Islet of Langerhans (tissue), 1 donor: ENCODE measurements at regions not wholly inside any gene's neighbourhood (a gene's known extent, or its start where the extent isn't known, plus 50 kb on each side); places are given as distances from the start of the nearest gene placed in this dataset.
"Not testable (repeated sequence)": the region's sequence is repeated elsewhere in the genome, so short reads cannot be mapped to it uniquely, and the experiment has no call there.

ENCODE experiments used
- FAIRE-seq: peaks from one replicate; lab custom pipeline; 2011; peaks lifted over from hg19 to GRCh38; lab: Jason Lieb, UNC

DNA sequence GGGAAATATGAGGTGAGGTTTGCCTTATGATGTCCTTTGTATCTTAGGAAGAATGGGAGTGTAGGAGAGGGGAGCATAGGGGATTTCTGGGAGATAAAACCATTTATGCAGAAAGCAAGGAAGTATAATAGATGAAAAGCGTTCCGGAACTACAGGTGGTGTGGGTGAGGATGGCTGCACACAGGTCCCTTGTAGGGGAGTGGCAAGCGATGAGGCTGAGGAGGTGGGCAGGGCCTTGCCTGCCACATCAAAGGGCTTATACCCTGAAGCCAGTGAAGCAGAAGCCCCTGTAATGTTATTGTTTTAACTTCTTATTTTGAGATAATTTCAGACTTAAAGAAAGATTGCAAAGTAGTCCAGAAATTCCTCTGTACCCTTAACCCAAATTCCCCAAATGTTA is 107.3 kb upstream of the IKBKE start:
- FAIRE-seq: not testable (repeated sequence)

DNA sequence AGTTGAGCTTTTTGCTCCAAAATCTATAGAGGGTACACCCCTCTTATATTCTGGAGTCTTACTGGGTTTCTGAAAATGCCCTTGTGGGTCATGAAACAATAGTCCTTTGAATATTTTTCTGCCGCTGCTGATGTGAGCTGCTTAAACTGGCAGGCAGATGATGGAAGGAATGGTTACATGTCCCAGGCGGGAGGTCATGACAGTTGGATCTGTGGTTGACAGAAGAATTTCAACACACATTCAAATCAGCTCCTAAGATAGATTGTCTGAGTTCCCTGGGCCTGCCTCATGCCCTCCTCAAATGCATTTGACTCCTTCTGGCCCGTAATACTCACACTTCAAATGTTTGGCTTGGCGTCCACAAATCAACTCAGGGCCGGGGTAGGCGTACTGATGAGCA is 105.0 kb upstream of the IKBKE start:
- FAIRE-seq: not testable (repeated sequence)

DNA sequence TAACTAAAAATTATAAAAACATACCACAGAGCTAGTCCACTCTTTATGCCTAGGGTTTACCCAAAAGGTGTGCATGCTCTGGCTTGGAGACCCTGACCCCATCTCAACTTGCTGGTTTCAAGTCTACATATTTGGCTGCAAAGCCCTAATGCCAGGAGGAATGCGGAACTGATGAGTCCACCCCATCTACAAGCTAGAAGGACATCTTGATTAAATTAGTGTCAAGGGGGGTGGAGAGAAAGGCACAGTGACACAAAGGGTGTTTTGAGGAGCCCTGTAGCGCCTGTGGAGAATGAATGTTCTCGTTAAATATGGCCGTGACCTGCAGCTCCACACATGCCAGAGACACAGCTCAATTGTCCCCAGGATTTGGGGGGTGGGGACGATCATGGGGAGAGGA is 104.1 kb upstream of the IKBKE start:
- not testable (repeated sequence) for FAIRE-seq

DNA sequence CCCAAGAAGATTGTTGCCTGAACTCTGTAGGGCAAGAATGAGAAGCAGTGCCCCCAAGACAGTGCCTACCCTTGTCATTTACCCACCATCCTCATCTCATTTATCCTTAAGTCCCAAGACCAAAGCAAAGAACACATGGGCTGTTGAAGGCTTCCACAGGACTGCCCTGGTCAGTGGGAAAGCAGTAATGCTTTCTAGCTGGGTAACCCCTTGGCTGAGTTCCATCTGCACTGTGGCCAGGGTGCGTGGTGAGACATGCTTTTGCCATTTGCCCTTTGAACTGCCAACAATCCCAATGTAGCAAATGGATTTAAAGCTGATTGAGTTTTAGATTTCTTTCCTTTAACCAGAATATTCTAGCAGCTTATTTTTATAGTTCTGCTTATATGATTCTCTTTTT is 103.5 kb upstream of the IKBKE start:
- not testable (repeated sequence) for FAIRE-seq

DNA sequence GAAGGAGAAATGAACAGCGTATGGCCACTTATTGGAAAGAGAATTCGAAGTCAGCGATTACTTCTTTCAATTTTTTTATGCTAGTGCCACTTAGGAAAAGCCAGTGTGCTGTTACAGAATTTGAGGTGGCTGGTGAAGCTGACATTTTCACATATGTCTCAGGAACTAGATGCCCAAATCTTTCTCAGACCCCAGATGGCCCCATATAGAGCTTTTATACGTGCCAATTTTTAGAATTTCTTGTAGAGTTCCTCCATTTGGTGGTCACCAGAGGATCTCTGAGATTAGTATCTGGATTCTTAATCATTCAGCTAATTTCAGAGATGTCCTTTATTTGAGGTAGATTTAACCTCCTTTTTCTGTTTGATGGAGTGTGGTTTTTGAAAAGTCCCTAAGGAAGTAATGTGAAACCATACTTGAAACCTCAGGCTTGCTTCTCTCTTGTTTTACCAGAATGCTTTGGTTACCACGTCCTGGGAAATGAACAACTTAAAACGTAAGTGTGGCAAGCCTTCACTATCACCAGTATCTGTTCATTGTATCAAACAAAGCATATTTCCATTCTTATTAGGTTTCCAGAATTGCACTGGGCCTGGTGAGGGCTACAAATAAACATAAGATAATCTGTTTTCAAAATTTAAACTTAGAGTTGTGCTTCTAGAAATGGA is 102.2 kb upstream of the IKBKE start:
- not testable (repeated sequence) for FAIRE-seq

DNA sequence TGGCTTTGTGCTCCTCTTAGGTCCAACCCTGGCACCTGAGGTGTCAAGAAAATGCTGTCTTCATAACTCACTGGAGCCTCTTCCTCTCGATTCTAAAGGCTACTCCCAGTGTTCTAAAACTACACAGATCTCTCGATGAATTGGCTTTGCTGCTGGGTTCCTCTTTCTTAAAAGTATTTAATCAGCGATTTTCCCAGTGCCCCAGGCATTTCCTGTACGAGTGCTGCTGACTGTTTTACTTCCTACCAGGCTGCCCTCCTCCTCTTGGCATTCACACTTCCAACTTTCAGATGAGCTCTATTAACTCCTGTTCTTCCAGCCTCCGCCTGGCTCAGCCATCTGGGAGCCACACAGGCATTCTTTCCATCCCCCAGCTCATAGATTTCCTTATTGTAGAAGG is 95.6 kb upstream of the IKBKE start:
- not testable (repeated sequence) for FAIRE-seq

DNA sequence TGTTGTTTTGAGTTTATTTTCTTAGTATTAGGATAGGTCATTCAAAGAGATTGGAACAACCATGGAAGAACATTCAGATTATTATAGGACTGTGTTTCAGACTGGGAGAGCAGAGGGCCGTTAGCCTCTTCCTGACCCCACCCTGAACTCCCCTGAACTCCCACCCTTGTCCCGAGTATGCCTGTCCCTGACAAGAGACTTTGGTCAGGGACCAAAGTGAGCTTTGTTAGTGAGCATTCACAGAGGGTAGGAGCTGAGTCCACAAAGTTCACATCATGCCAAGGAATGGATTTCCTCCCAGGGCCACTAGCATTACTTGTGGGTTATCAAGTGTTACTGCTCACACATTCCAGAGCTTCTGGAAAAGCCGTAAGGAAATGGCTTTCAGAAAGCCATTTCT is 94.7 kb upstream of the IKBKE start:
- not testable (repeated sequence) for FAIRE-seq

DNA sequence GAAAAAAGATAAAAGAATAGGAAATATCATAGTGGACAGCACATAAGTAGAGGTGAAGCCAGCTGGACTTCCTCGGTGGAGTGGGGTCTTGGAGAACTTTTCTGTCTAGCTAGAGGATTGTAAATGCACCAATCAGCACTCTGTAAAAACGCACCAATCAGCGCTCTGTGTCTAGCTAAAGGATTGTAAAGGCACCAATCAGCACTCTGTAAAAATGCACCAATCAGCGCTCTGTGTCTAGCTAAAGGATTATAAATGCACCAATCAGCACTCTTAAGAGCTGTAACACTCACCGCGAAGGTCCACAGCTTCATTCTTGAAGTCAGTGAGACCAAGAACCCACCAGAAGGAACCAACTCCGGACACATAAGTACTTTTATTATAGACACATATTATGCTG is 91.8 kb upstream of the IKBKE start:
- not testable (repeated sequence) for FAIRE-seq

DNA sequence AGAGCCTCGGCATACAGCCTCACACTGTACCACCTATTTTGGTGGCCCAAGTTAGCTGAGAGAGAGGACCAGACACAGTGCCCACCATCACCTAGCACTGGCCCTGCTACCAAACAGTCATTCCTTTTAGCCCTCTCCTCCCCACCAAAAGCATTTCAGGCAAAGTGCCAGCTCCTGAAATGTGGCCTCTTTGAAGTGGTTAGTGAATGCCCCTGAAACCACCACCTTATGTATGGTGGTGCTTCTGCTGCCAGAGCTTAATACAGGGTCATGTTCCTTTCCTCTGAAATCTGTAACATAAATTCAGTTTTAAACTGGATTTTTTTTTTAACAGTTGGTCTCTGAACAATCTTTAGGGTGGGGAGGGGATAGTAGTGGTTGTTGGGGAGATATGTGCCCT is 91.0 kb upstream of the IKBKE start:
- not testable (repeated sequence) for FAIRE-seq

DNA sequence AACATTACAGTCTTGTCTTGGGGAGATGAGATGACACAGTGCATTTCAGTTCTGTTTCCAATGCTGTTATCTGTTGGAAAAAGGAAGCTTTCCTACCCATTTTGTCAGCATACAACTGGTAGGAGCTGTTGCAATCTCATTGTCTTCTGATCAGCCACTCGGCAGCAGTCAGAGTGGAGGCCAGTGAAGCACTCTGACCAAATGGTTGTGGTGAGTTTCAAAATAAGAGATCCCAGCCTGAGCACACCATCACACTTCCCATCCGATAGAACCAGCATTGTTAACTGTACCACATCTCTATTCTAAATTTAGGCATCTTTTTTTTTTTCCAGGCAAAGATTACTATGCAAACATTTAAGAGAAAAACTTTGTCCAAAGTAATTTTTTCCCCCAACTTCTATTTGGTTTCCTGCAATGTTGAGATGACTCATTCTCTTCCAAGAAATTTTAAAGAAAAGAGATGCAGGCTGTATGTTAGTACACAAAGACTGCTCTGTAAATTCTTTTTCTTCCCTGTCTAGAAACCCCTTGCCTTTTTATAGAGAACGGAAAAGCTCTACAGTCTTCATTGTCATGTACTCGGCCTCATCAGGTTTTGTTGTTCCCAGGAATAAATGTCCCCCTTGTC is 90.0 kb upstream of the IKBKE start:
- FAIRE-seq: not testable (repeated sequence)

DNA sequence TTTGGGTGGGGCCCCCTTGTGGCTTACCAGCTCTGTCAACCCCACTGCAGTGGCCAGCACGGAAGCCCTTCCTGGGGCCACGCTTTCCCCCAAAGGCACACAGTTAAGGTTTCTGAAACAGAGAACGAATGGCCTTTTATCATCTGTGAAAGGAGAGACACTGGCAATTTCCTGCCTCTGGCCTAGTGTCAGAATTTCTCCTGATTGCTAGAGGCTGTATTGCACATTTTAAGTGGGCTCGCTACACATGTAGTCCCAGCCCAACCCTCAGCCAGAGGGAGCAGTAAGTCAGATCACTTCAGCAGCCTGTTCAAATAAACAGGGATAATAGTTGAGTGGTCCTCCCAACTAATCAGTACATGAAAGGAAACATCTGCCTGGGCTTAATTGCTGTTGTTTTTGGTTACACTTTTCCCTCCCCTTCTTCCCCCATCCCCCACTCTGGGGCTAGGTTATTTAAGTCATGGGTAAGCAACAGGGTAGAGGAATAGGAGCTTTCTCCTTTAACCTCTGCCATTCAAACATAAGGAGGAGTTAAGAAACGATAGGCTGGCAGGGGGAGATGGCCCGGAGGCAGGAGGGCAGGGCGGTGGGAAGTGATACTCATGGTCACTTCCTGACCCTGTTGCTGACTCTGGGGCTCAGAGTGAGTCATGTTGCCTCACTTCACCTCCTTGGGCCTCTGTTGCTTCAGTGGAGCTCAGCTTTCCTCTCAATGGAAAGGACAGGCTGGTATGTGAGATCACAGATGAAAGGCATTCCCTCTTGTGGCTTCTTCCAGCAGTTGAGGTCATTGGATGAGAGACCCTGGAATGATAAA is 89.3 kb upstream of the IKBKE start:
- FAIRE-seq: not testable (repeated sequence)

DNA sequence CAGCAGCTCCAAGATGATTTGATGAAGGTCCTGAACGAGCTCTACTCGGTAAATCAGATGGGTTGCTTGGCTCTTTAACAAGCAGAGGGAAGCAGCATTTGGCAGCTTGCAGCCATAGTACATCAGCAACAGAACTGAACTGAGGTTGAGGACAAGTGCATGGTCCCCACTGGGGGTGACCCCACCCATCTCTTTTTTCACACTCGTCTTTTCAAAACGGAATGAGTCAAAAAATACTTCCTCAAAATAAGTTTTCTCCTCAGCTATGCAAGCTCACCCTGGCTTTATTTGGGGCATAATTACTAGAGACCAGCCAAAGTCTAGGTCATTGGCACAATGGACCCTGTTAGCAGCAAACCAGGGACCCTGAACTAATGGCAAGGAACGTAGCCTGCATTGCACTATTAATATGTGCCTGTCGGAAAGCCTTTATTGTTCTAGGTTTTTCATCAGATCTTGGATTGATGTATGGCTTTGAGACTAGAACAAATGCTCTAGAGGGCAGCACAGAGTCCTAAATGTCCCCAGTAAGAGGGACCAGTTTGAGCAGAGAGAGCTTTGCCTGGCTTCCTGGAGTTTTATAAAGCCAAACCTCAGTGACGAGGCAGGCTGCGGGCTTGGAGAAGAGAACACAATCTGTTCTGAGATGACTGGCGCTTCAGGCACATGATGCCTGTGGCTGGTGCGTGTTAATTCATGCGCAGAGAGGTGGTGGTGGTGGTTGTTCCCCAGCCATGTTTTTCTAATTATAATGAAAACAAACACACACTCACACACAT is 86.1 kb upstream of the IKBKE start:
- not testable (repeated sequence) for FAIRE-seq

DNA sequence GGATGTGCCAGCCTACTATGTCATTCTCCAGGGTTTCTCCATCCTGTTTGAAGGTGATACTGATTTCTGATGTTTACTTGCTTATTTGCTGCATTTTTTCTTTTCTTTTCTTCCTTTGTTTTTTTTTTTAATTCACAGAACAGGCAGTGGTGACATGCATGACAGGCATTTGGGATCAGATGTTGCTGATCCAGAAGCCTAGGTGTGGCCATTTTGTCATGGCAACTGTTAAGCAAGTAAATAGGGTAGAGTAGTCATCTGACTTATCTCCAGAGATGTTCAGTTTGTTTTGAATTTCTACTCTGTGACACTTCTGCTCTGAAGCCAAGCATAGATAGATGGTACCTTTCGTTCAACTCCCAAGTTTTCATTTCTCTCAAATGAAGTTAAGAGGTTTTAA is 85.4 kb upstream of the IKBKE start:
- not testable (repeated sequence) for FAIRE-seq

DNA sequence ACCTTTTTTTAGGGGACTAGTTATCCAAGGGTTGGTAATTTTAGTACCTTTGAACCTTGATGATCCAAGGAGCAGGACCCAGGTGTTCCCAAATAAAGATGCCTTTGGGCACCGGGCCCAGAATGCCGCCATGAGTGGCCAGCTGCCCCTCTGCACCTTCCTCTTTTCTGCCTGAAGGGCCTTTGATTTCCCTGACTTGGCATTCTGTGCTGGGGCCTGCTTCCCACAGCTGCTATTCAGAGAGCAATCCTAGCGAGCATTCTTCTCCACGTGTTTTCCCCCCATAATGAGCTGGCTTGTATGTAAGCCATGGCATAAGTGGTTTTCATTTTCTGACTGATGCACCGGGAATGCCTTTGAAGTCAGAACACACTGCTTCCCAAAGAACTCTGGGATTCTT is 82.6 kb upstream of the IKBKE start:
- FAIRE-seq: not testable (repeated sequence)

DNA sequence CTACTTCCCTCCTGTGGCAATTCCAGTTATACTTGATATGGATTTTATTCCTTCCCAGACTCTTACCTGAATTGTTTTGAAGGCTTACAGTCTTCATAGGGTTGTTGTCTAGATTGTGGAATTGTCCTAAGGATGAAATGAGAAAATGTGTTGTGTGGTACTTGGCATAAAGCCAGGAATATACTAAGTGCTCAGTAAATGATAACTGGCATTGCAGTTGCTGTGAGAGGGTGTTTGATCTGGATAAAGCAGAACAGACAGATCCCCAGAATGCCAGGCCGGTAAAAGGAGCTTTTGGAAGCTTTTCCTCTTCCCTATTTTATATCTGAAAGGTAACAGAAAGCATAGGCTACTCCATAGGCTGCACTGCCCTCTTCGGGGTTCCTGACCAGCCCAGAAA is 78.4 kb upstream of the IKBKE start:
- FAIRE-seq: not testable (repeated sequence)

DNA sequence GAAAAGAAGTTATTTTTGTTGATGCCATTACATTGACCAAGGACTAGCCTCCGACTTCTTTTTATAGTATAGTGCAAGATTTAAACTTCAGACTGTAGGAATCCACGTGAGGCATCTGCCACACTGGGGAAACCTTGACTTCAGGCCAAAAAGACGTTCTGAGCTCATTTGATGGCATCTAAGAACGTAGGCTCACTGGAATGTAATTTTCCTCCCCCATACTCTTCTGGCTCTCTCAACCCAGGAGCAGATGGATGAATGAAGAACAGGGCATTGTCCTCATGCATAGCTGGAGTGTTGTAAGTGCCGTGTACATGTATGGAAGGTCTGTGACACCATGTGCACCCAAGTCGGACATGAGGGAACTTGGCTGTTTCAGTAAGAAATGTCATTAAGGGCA is 72.8 kb upstream of the IKBKE start:
- not testable (repeated sequence) for FAIRE-seq

DNA sequence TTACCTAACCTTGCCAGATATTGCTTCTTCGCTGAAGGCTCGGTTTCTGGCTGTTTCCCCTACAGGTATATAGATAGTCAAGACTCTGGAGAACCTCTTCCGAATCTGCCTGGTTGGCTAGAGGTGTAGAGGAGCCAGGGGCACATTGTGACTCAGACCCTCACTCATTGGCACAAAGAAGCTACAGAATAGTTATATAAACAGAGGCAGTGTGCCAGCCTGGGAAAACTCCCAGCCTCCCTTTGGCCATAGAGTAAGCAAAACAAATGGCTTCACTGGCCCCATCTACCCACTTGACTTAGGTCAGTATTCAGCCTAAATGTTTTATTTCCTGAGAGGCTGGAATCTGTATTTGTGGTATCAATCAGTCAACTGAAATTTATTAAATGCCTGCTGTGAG is 72.0 kb upstream of the IKBKE start:
- FAIRE-seq: not testable (repeated sequence)

DNA sequence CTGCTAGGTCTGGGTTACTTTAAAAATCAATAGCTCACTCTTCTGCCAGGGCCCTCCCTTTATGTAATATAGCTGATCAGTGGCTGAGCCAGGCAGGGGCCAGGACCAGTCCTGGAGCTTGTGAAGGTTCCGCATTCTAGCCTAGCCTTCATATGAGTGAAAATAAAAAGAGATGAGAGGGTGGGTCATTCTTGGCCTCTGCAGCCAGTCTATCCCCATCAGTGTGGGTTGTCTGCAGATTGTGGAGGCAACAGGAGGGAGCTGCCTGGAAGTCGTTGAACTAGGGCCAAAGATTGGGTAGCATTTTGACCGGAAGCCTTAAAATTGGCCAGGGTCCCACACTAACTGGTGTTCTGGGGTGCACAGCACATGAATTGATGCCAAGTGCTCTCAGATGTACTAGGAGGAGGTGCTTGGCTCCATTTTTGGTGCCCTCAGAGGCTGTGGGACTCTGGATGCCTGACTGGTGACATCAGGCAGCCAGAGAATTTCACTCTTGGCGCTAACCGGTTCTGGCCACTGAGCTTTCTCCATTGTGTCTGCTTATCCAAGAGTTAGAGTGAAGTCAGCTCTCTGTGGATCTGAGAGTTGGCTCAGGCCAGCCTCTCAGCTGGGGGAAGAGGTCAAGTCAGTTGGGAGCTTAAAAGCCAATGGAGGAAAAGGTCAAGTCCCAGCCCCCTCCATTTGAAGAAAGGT is 66.5 kb upstream of the IKBKE start:
- FAIRE-seq: not testable (repeated sequence)

DNA sequence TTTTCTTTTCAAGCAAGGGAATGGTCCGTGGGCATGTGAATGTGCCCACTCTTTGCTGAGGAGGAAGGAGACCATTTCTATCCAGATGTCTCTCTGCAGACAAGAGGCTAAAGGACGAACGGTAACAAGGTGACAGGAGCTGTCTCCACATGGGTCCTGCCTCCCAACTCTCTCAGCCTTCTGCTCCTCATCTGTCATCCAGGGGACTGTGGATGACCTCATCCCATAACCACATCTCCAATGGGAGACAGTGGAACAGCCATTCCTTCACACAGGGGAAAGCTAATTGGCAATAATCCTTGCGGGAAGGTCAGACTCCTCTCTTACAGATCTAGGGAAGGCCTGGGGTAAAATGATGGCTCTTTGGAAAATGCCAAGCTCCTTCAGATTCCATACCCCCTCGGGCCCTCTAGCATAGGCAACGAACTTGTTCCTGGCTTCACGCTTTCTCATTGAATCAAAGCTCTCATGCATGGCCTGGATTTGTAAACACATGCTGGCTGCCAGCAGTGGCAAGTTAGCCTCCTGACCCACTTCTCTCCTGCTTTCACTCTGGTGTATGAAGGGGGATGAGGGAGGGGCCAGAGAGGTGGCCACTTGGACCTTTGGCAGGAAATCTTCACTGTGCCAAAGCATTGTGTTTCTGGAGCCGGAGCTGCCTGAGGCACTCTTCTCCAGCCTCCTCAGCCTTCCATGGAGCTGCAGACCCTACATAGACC is 65.8 kb upstream of the IKBKE start:
- not testable (repeated sequence) for FAIRE-seq

DNA sequence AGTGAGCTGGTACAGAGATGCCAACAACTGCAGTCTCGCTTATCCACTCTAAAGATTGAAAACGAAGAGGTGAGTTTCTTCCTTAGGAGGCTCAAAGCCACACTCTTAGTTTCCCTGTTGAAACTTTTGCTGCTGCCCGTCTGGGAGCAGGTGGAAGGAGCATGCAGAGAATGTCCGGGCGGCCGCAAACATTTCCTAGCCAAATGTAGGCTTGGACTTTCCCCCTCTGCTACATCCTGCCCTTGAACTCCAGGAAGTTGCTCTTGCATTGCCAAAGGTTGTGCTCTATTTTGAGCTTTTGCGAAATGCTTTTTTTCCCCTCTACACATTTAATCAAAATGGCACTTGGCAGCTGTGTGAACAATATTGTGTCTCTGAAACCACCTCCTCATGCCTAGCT is 65.0 kb upstream of the IKBKE start:
- not testable (repeated sequence) for FAIRE-seq
